B cell (primary cell): ENCODE measurements at regions not wholly inside any gene's neighbourhood (a gene's known extent, or its start where the extent isn't known, plus 50 kb on each side); places are given as distances from the start of the nearest gene placed in this dataset.

ENCODE experiments used
- ATAC-seq: fragments of 200-7000 bp; cut with Tn5 transposase; one replicate; pipeline ENCODE4 v1.10.0; 2021; ENCODE audit warnings: low read depth, mild to moderate bottlenecking, moderate number of reproducible peaks, moderate library complexity
- CTCF ChIA-PET: fragments of 350-600 bp; sonication (Branson Sonifier 250); formaldehyde crosslinking; loops from one replicate; lab custom pipeline; 2021; ENCODE audit warnings: antibody characterized with exemption, inconsistent platforms; lab: Charles Lee
- POLR2A ChIA-PET: fragments of 350-600 bp; sonication (Branson Sonifier 250); formaldehyde crosslinking; loops from one replicate; lab custom pipeline; 2021; ENCODE audit warnings: antibody characterized with exemption; lab: Charles Lee
- DNase-seq: peaks from one replicate; pipeline ENCODE4 v3.0.0; 2013
- H2AFZ ChIP-seq: 2 replicates; pipeline ENCODE4 v1.6.1; 2012; ENCODE audit warnings: mild to moderate bottlenecking, low read depth, low read length; ENCODE audit not compliant: insufficient read depth, poor library complexity, severe bottlenecking
- H3K27ac ChIP-seq, 2 donors: 1 replicate in 1 of 2; 2 replicates in 1 of 2; pipeline ENCODE4 v1.5.1; 2012 to 2013; ENCODE audit warnings: low read length in 2 of 2, mild to moderate bottlenecking in 2 of 2, moderate library complexity in 1 of 2
- H3K27me3 ChIP-seq, 4 experiments: fragments of 200-600 bp in 1 of 4; sonication (generic) in 1 of 4; replicated peaks in 1 of 4; 1 replicate in 2 of 4; 2 replicates in 2 of 4; pipeline versions ENCODE4 v1.6.1 to v1.7.0; 2013 to 2016; ENCODE audit warnings: low read length in 3 of 4, mild to moderate bottlenecking in 2 of 4, mixed read lengths in 1 of 4, moderate library complexity in 1 of 4; ENCODE audit not compliant: insufficient read depth in 4 of 4, control insufficient read depth in 3 of 4; ENCODE audit errors: control extremely low read depth in 1 of 4
- H3K36me3 ChIP-seq, 2 experiments: replicated peaks in 1 of 2; 1 replicate in 1 of 2; 2 replicates in 1 of 2; pipeline versions ENCODE4 v1.6.1 to v1.7.1; 2013; ENCODE audit warnings: low read length in 1 of 2; ENCODE audit not compliant: insufficient read depth in 2 of 2, control insufficient read depth in 1 of 2; ENCODE audit errors: control extremely low read depth in 1 of 2, extremely low read depth in 1 of 2
- H3K4me1 ChIP-seq, 2 donors: fragments of 200-600 bp in 1 of 2; sonication (generic) in 1 of 2; 1 replicate in 1 of 2; 2 replicates in 1 of 2; pipeline versions ENCODE4 v1.5.1 to v1.6.1; 2013 to 2017; ENCODE audit warnings: low read length in 2 of 2; ENCODE audit not compliant: control insufficient read depth in 2 of 2, insufficient read depth in 2 of 2
- H3K4me2 ChIP-seq: replicated peaks from 2 replicates; pipeline ENCODE3; 2012; ENCODE audit warnings: mild to moderate bottlenecking, low read depth, low read length; ENCODE audit not compliant: poor library complexity, severe bottlenecking
- H3K4me3 ChIP-seq, 5 experiments: fragments of 200-600 bp in 1 of 5; sonication (generic) in 1 of 5; 1 replicate in 3 of 5; 2 replicates in 2 of 5; pipeline versions ENCODE4 v1.5.1 to v1.7.0; 2011 to 2016; ENCODE audit warnings: low read length in 4 of 5, mild to moderate bottlenecking in 4 of 5, low read depth in 2 of 5, control low read depth in 1 of 5, moderate library complexity in 1 of 5; ENCODE audit not compliant: insufficient read depth in 1 of 5; ENCODE audit errors: control extremely low read depth in 1 of 5, extremely low read depth in 1 of 5
- H3K79me2 ChIP-seq: fragments of 200-600 bp; sonication (generic); one replicate; pipeline ENCODE4 v1.6.0; 2016; ENCODE audit warnings: low read length; ENCODE audit not compliant: control insufficient read depth, insufficient read depth
- H3K9ac ChIP-seq: fragments of 200-600 bp; sonication (generic); 2 replicates; pipeline ENCODE4 v1.6.1; 2017; ENCODE audit warnings: mild to moderate bottlenecking, low read length, moderate library complexity
- H3K9me3 ChIP-seq, 3 donors: one replicate each; pipeline versions ENCODE4 v1.6.1 to v1.7.1; 2013; ENCODE audit warnings: low read length in 2 of 3; ENCODE audit not compliant: control insufficient read depth in 2 of 3, insufficient read depth in 1 of 3; ENCODE audit errors: control extremely low read depth in 1 of 3
- H4K20me1 ChIP-seq: 2 replicates; pipeline ENCODE4 v1.6.0; 2012; ENCODE audit warnings: mild to moderate bottlenecking, low read length; ENCODE audit not compliant: insufficient read depth, control insufficient read depth, poor library complexity, severe bottlenecking
- H3K27ac Mint-ChIP-seq: one replicate; pipeline ENCODE4 v1.8.0; 2021; ENCODE audit warnings: mixed read lengths
- H3K27me3 Mint-ChIP-seq: one replicate; pipeline ENCODE4 v1.8.0; 2021; ENCODE audit warnings: mixed read lengths
- H3K4me1 Mint-ChIP-seq: one replicate; pipeline ENCODE4 v1.8.0; 2021; ENCODE audit warnings: mixed read lengths
- H3K4me3 Mint-ChIP-seq: one replicate; pipeline ENCODE4 v1.8.0; 2021; ENCODE audit warnings: mixed read lengths
- H3K9me3 Mint-ChIP-seq: one replicate; pipeline ENCODE4 v1.8.0; 2022; ENCODE audit warnings: mixed read lengths; ENCODE audit not compliant: insufficient read depth
- EZH2 ChIP-seq: IDR thresholded peaks from 2 replicates; pipeline ENCODE4 v1.6.1; 2012; ENCODE audit warnings: borderline replicate concordance, low read depth, mild to moderate bottlenecking, moderate library complexity, low read length; ENCODE audit not compliant: insufficient read depth, poor library complexity, severe bottlenecking
- WGBS: methylation state at CpG from one replicate; pipeline ENCODE4 v1.1.5; 2013; ENCODE audit warnings: missing lambda C conversion rate; ENCODE audit not compliant: insufficient coverage; 5-methylcytosine and 5-hydroxymethylcytosine counted together
- intact Hi-C: fragments of 100-400 bp; cut with micrococcal nuclease; formaldehyde crosslinking; loops from one replicate; pipeline ENCODE4 v1.10.0; 2022
- TF ChIP-seq, protein P1 (sequence below): fragments of 200-600 bp; IDR thresholded peaks from one replicate; pipeline ENCODE4 v1.8.0; 2022; ENCODE audit warnings: antibody characterized with exemption, mild to moderate bottlenecking

DNA sequence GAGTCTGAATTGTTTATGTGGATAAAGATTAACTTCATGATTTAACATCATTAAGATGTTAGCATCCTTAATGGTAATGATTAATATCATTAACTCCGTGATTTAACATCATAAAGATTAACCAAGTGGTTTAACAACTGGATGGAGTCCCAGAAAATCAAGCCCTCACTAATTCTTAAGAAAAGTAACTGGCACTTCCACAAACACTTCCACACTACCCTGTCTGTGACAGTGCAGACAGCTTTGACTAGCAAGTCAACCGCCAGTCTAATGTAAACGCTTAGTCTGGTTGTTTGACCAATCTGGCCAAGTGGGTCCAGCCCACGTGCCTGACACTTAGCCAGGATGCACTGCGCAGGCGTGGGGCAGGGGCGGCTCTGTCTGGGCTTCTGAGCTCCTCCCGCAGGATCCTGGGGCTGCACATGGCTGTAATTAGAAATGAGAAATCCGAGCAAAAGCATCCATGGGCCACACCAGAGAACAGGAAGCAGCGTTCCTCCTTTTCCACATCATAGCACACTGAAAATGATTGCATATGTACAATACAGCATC is 424.2 kb downstream of the FOXA2 start:
- peaks cover 0 to 7% (median 0%) of the 10 kb centered on the region in 3 donors for H3K9me3 ChIP-seq
- TF ChIP-seq, protein P1, sequence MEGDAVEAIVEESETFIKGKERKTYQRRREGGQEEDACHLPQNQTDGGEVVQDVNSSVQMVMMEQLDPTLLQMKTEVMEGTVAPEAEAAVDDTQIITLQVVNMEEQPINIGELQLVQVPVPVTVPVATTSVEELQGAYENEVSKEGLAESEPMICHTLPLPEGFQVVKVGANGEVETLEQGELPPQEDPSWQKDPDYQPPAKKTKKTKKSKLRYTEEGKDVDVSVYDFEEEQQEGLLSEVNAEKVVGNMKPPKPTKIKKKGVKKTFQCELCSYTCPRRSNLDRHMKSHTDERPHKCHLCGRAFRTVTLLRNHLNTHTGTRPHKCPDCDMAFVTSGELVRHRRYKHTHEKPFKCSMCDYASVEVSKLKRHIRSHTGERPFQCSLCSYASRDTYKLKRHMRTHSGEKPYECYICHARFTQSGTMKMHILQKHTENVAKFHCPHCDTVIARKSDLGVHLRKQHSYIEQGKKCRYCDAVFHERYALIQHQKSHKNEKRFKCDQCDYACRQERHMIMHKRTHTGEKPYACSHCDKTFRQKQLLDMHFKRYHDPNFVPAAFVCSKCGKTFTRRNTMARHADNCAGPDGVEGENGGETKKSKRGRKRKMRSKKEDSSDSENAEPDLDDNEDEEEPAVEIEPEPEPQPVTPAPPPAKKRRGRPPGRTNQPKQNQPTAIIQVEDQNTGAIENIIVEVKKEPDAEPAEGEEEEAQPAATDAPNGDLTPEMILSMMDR, result no peak
- no peak for TF ChIP-seq EZH2
- no peaks in the 10 kb centered on the region for H4K20me1 ChIP-seq
- no peak for ATAC-seq
- no peak overlapping the region for H3K27ac ChIP-seq
- POLR2A ChIA-PET, result no interaction called here
- no peak overlapping the region for H3K9ac ChIP-seq
- H3K27me3 Mint-ChIP-seq, result no peaks in the 10 kb centered on the region
- no peak overlapping the region for H3K4me3 ChIP-seq
- no peaks in the 10 kb centered on the region for H3K4me1 Mint-ChIP-seq
- intact Hi-C loops, result no loop called here
- H3K36me3 ChIP-seq, result no peaks in the 10 kb centered on the region
- H2AFZ ChIP-seq, result no peak overlapping the region
- CTCF ChIA-PET, result no interaction called here
- DNase-seq, result no peak
- H3K27ac Mint-ChIP-seq, result no peak overlapping the region
- H3K79me2 ChIP-seq, result no peaks in the 10 kb centered on the region
- H3K9me3 Mint-ChIP-seq, result no peaks in the 10 kb centered on the region
- H3K4me3 Mint-ChIP-seq, result no peak overlapping the region
- no peaks in the 10 kb centered on the region for H3K27me3 ChIP-seq
- no peaks in the 10 kb centered on the region for H3K4me1 ChIP-seq
- H3K4me2 ChIP-seq, result no peak overlapping the region
- WGBS, result 91% methylated on average over 6 of the region's 10 CpGs

DNA sequence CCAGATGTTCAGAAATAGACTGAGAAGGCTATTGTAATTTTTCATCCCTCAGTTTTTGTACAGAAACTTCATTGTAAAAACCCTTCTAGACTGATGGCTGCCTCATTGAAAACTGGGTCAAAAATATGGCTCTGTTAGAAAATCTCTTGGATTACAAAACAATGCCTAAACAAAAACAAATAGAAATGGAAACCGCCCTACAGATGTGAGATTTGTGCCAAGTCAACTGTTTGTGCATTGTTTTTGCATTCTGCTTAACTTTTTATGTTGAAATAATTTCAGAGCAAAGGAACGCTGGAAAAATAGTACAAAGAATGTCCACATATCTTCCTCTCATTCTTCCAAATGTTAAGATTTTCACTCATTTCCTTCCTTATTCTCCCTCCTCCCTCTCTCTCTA is 425.1 kb downstream of the FOXA2 start:
- ChIA-PET POLR2A (no interaction called here), CTCF (no interaction called here)
- Mint-ChIP-seq H3K27ac (no peak overlapping the region), H3K4me1 (no peaks in the 10 kb centered on the region), H3K27me3 (no peaks in the 10 kb centered on the region), H3K4me3 (no peak overlapping the region), H3K9me3 (no peaks in the 10 kb centered on the region)
- TF ChIP-seq, protein P1, result no peak
- Histone ChIP-seq H3K27me3 (no peaks in the 10 kb centered on the region), H3K9me3 (peaks cover 0 to 11% (median 0%) of the 10 kb centered on the region in 3 donors), H3K4me2 (no peak overlapping the region), H3K36me3 (no peaks in the 10 kb centered on the region), H2AFZ (no peak overlapping the region), H3K4me3 (no peak overlapping the region), H3K4me1 (no peaks in the 10 kb centered on the region), H4K20me1 (no peaks in the 10 kb centered on the region), H3K9ac (no peak overlapping the region), H3K79me2 (no peaks in the 10 kb centered on the region), H3K27ac (no peak overlapping the region)
- ATAC-seq (no peak), DNase-seq (no peak)
- 100% methylated on average over 1 of the region's 2 CpGs for WGBS
- intact Hi-C loops, result no loop called here
